GM23338 (cell line): ENCODE measurements at regions not wholly inside any gene's neighbourhood (a gene's known extent, or its start where the extent isn't known, plus 50 kb on each side); places are given as distances from the start of the nearest gene placed in this dataset.

ENCODE experiments used
- ATAC-seq: fragments of 200-7000 bp; cut with Tn5 transposase; 3 replicates; pipeline ENCODE4 v1.9.1; 2020
- DNase-seq: peaks from one replicate; pipeline ENCODE4 v3.0.0-alpha.2; 2015; ENCODE audit warnings: low spot score
- H2AFZ ChIP-seq: fragments of 200-600 bp; sonication (generic); 2 replicates; pipeline ENCODE4 v1.8.0; 2016; ENCODE audit warnings: antibody characterized with exemption, mild to moderate bottlenecking, moderate library complexity
- H3F3A ChIP-seq: fragments of 200-600 bp; sonication (generic); replicated peaks from 2 replicates; pipeline ENCODE4 v1.8.0; 2017; ENCODE audit warnings: antibody characterized with exemption, mixed run types, low read depth
- H3K27ac ChIP-seq: fragments of 200-600 bp; sonication (generic); 2 replicates; pipeline ENCODE4 v1.6.1; 2016; ENCODE audit warnings: low read depth
- H3K27me3 ChIP-seq: fragments of 200-600 bp; sonication (generic); 2 replicates; pipeline ENCODE4 v1.8.0; 2016; ENCODE audit warnings: mild to moderate bottlenecking, mixed run types, moderate library complexity; ENCODE audit not compliant: insufficient read depth
- H3K36me3 ChIP-seq: fragments of 200-600 bp; sonication (generic); 2 replicates; pipeline ENCODE4 v1.8.0; 2016; ENCODE audit warnings: mild to moderate bottlenecking; ENCODE audit not compliant: insufficient read depth
- H3K4me1 ChIP-seq: fragments of 200-600 bp; sonication (generic); 2 replicates; pipeline ENCODE4 v1.8.0; 2016; ENCODE audit warnings: mild to moderate bottlenecking, moderate library complexity; ENCODE audit not compliant: insufficient read depth
- H3K4me2 ChIP-seq: fragments of 200-600 bp; sonication (generic); 2 replicates; pipeline ENCODE4 v1.7.1; 2017; ENCODE audit warnings: mixed run types
- H3K4me3 ChIP-seq: fragments of 200-600 bp; sonication (generic); 2 replicates; pipeline ENCODE4 v1.6.1; 2016; ENCODE audit warnings: mixed run types
- H3K79me2 ChIP-seq: fragments of 200-600 bp; sonication (generic); replicated peaks from 2 replicates; pipeline ENCODE4 v1.8.0; 2017; ENCODE audit warnings: mild to moderate bottlenecking; ENCODE audit not compliant: insufficient read depth
- H3K9me2 ChIP-seq: fragments of 200-600 bp; sonication (generic); 2 replicates; pipeline ENCODE4 v1.8.0; 2017; ENCODE audit not compliant: insufficient read depth
- H4K20me1 ChIP-seq: fragments of 200-600 bp; sonication (generic); replicated peaks from 2 replicates; pipeline ENCODE4 v1.8.0; 2017; ENCODE audit warnings: mild to moderate bottlenecking; ENCODE audit not compliant: insufficient read depth
- H3K27ac Mint-ChIP-seq: 2 replicates; pipeline ENCODE4 v1.8.0; 2020; ENCODE audit warnings: inconsistent platforms, mild to moderate bottlenecking, moderate library complexity, mixed read lengths
- H3K27me3 Mint-ChIP-seq: 3 replicates; pipeline ENCODE4 v1.8.0; 2022; ENCODE audit warnings: low read depth, mild to moderate bottlenecking, moderate library complexity, mixed read lengths, inconsistent platforms; ENCODE audit not compliant: insufficient read depth, poor library complexity
- H3K36me3 Mint-ChIP-seq: 3 replicates; pipeline ENCODE4 v1.8.0; 2021; ENCODE audit warnings: low read depth, mild to moderate bottlenecking, inconsistent platforms, moderate library complexity, mixed read lengths
- H3K4me1 Mint-ChIP-seq: 3 replicates; pipeline ENCODE4 v1.8.0; 2020; ENCODE audit warnings: mild to moderate bottlenecking, inconsistent platforms, mixed read lengths
- H3K4me3 Mint-ChIP-seq: 3 replicates; pipeline ENCODE4 v1.8.0; 2021; ENCODE audit warnings: moderate library complexity, mild to moderate bottlenecking, inconsistent platforms, mixed read lengths
- H3K9me3 Mint-ChIP-seq: 3 replicates; pipeline ENCODE4 v1.8.0; 2020; ENCODE audit warnings: moderate library complexity, mild to moderate bottlenecking, inconsistent platforms, mixed read lengths
- CREB1 ChIP-seq: fragments of 250-450 bp; sonication (Bioruptor Pico); IDR thresholded peaks from 2 replicates; pipeline ENCODE4 v1.5.0; 2020; ENCODE audit warnings: low read depth, mild to moderate bottlenecking, moderate library complexity
- EZH2 ChIP-seq: fragments of 200-600 bp; sonication (generic); IDR thresholded peaks from one replicate; pipeline ENCODE4 v1.8.0; 2017; ENCODE audit warnings: antibody characterized with exemption, mild to moderate bottlenecking, low read depth; ENCODE audit not compliant: unreplicated experiment
- JUNB ChIP-seq: IDR thresholded peaks from one replicate; pipeline ENCODE4 v1.6.1; 2016; ENCODE audit warnings: antibody characterized with exemption; ENCODE audit not compliant: unreplicated experiment
- NANOG ChIP-seq: IDR thresholded peaks from 2 replicates; pipeline ENCODE4 v1.6.1; 2016; ENCODE audit warnings: antibody characterized with exemption, borderline replicate concordance
- POLR2AphosphoS5 ChIP-seq: IDR thresholded peaks from 2 replicates; pipeline ENCODE4 v1.6.1; 2016; ENCODE audit warnings: antibody characterized with exemption, low read depth
- STAT1 ChIP-seq: IDR thresholded peaks from one replicate; pipeline ENCODE4 v1.6.1; 2016; ENCODE audit warnings: antibody characterized with exemption; ENCODE audit not compliant: unreplicated experiment
- ZNF331 ChIP-seq: fragments of 250-450 bp; sonication (Bioruptor Pico); IDR thresholded peaks from 2 replicates; pipeline ENCODE4 v1.5.0; 2020; ENCODE audit warnings: low read depth, mild to moderate bottlenecking, moderate library complexity
- TF ChIP-seq, protein P1 (sequence below): IDR thresholded peaks from one replicate; pipeline ENCODE4 v1.6.1; 2018; ENCODE audit warnings: antibody characterized with exemption; ENCODE audit not compliant: unreplicated experiment
- TF ChIP-seq, protein P2 (sequence below), 2 experiments: fragments of 200-600 bp in 1 of 2; sonication (generic) in 1 of 2; conservative IDR thresholded peaks; 2 replicates each; pipeline versions ENCODE4 v1.5.1 to v1.6.1; 2016 to 2017; ENCODE audit warnings: antibody characterized with exemption in 2 of 2, low read depth in 2 of 2, mild to moderate bottlenecking in 2 of 2, moderate library complexity in 1 of 2
- TF ChIP-seq, protein P3 (sequence below): IDR thresholded peaks from 2 replicates; pipeline ENCODE4 v1.6.1; 2016; ENCODE audit warnings: antibody characterized with exemption

DNA sequence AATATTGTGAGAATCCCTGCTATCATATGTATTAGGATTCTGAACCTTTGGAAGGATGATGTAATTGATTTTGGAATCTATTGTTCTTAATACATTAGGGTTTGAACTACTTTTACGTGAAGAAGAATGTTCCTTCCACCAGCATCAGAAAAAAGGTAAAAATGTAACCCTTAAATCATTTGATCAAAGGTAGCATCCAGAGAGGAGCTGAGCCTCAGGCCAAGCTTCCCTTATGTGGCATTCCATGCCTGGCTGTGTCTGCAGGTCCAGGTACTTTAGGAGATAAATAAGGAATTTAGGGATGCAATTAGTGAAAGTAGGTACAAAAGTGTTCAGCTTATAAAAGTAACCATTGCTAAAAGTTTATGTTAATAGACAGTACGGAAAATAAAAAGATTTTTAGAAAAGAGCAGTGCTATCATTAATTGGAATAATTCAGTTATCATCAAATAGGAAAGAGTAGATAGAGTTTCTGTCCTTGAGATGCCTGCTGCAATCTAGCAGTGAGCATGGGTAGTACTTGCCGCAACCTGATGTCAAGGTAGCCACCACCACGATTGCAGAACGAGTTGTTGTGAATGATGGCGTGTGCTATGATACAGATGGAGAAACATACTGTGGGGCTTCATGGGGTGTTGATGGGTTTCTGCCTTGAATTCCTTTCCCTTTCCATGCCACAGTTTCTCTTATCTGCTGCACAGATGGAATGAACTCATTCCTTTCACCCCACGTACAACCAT, 228.8 kb downstream of the GATA3 start:
- Histone ChIP-seq H3F3A (no peaks in the 10 kb centered on the region), H2AFZ (no peak overlapping the region), H3K27ac (no peak overlapping the region), H3K4me3 (no peak overlapping the region), H3K4me1 (0 out of 2 replicates have a peak, but pooled peaks cover 3% of the 10 kb centered on the region), H3K36me3 (no peaks in the 10 kb centered on the region), H4K20me1 (no peaks in the 10 kb centered on the region), H3K4me2 (no peak overlapping the region), H3K79me2 (no peaks in the 10 kb centered on the region), H3K27me3 (no peaks in the 10 kb centered on the region), H3K9me2 (no peaks in the 10 kb centered on the region)
- Mint-ChIP-seq H3K4me1 (0 out of 3 replicates have a peak, but pooled peaks cover 2% of the 10 kb centered on the region), H3K27me3 (no peaks in the 10 kb centered on the region), H3K27ac (no peak overlapping the region), H3K4me3 (no peak overlapping the region), H3K36me3 (no peaks in the 10 kb centered on the region), H3K9me3 (no peaks in the 10 kb centered on the region)
- DNase-seq (no peak), ATAC-seq (no peak)
- TF ChIP-seq JUNB: no peak
- TF ChIP-seq, protein P1, sequence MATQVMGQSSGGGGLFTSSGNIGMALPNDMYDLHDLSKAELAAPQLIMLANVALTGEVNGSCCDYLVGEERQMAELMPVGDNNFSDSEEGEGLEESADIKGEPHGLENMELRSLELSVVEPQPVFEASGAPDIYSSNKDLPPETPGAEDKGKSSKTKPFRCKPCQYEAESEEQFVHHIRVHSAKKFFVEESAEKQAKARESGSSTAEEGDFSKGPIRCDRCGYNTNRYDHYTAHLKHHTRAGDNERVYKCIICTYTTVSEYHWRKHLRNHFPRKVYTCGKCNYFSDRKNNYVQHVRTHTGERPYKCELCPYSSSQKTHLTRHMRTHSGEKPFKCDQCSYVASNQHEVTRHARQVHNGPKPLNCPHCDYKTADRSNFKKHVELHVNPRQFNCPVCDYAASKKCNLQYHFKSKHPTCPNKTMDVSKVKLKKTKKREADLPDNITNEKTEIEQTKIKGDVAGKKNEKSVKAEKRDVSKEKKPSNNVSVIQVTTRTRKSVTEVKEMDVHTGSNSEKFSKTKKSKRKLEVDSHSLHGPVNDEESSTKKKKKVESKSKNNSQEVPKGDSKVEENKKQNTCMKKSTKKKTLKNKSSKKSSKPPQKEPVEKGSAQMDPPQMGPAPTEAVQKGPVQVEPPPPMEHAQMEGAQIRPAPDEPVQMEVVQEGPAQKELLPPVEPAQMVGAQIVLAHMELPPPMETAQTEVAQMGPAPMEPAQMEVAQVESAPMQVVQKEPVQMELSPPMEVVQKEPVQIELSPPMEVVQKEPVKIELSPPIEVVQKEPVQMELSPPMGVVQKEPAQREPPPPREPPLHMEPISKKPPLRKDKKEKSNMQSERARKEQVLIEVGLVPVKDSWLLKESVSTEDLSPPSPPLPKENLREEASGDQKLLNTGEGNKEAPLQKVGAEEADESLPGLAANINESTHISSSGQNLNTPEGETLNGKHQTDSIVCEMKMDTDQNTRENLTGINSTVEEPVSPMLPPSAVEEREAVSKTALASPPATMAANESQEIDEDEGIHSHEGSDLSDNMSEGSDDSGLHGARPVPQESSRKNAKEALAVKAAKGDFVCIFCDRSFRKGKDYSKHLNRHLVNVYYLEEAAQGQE: no peak
- TF ChIP-seq CREB1: no peak
- TF ChIP-seq EZH2: no peak
- TF ChIP-seq, protein P2, sequence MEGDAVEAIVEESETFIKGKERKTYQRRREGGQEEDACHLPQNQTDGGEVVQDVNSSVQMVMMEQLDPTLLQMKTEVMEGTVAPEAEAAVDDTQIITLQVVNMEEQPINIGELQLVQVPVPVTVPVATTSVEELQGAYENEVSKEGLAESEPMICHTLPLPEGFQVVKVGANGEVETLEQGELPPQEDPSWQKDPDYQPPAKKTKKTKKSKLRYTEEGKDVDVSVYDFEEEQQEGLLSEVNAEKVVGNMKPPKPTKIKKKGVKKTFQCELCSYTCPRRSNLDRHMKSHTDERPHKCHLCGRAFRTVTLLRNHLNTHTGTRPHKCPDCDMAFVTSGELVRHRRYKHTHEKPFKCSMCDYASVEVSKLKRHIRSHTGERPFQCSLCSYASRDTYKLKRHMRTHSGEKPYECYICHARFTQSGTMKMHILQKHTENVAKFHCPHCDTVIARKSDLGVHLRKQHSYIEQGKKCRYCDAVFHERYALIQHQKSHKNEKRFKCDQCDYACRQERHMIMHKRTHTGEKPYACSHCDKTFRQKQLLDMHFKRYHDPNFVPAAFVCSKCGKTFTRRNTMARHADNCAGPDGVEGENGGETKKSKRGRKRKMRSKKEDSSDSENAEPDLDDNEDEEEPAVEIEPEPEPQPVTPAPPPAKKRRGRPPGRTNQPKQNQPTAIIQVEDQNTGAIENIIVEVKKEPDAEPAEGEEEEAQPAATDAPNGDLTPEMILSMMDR (conservative IDR thresholded peaks at IDR 0.05; ENCODE audit: low read depth in 2 of 2): no peak
- no peak for TF ChIP-seq ZNF331 (CRISPR knock-in tag)
- no peak for TF ChIP-seq POLR2AphosphoS5
- TF ChIP-seq NANOG: no peak
- TF ChIP-seq, protein P3, sequence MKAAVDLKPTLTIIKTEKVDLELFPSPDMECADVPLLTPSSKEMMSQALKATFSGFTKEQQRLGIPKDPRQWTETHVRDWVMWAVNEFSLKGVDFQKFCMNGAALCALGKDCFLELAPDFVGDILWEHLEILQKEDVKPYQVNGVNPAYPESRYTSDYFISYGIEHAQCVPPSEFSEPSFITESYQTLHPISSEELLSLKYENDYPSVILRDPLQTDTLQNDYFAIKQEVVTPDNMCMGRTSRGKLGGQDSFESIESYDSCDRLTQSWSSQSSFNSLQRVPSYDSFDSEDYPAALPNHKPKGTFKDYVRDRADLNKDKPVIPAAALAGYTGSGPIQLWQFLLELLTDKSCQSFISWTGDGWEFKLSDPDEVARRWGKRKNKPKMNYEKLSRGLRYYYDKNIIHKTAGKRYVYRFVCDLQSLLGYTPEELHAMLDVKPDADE: no peak
- TF ChIP-seq STAT1: no peak
